Breast epithelium (tissue), 4 donors: ENCODE measurements at regions not wholly inside any gene's neighbourhood (a gene's known extent, or its start where the extent isn't known, plus 50 kb on each side); places are given as distances from the start of the nearest gene placed in this dataset.

Source experiments
- DNase-seq, 2 donors: peaks; one replicate each; pipeline ENCODE4 v3.0.0-alpha.2; 2019; ENCODE audit warnings: low spot score in 2 of 2
- H3K27ac ChIP-seq, 2 donors: fragments of 200-600 bp; sonication (generic) in 1 of 2; one replicate each; pipeline ENCODE4 v1.5.1; 2016 to 2019; ENCODE audit warnings: mild to moderate bottlenecking in 1 of 2
- H3K27me3 ChIP-seq, 2 donors: fragments of 200-600 bp; sonication (generic) in 1 of 2; one replicate each; pipeline versions ENCODE4 v1.5.1 to v1.6.0; 2017 to 2019; ENCODE audit warnings: control low read depth in 1 of 2, mild to moderate bottlenecking in 1 of 2
- H3K36me3 ChIP-seq: fragments of 200-600 bp; one replicate; pipeline ENCODE4 v1.5.1; 2019
- H3K4me1 ChIP-seq, 2 donors: fragments of 200-600 bp; sonication (generic); one replicate each; pipeline ENCODE4 v1.5.1; 2016 to 2019; ENCODE audit warnings: control low read depth in 1 of 2
- H3K4me3 ChIP-seq, 3 donors: fragments of 200-600 bp; sonication (generic); 1 replicate in 2 of 3; 2 replicates in 1 of 3; pipeline ENCODE4 v1.5.1; 2016 to 2019; ENCODE audit warnings: mild to moderate bottlenecking in 3 of 3, moderate library complexity in 2 of 3
- H3K9me3 ChIP-seq, 2 donors: fragments of 200-600 bp; sonication (generic) in 1 of 2; one replicate each; pipeline ENCODE4 v1.5.1; 2016 to 2019; ENCODE audit warnings: control low read depth in 1 of 2
- CTCF ChIP-seq, 3 donors: fragments of 450-650 bp; IDR thresholded peaks; one replicate each; pipeline ENCODE4 v1.5.1; 2016 to 2017; ENCODE audit warnings: antibody characterized with exemption in 3 of 3, mild to moderate bottlenecking in 3 of 3, moderate library complexity in 3 of 3
- POLR2A ChIP-seq: fragments of 450-650 bp; IDR thresholded peaks from one replicate; pipeline ENCODE4 v1.6.1; 2016; ENCODE audit warnings: antibody characterized with exemption, mild to moderate bottlenecking, moderate library complexity
- POLR2AphosphoS5 ChIP-seq, 3 donors: sonication (generic); formaldehyde crosslinking; IDR thresholded peaks; one replicate each; pipeline ENCODE4 v1.6.1; 2017; ENCODE audit warnings: antibody characterized with exemption in 3 of 3
- intact Hi-C: fragments of 100-400 bp; cut with DNase I; formaldehyde crosslinking; loops from one replicate; pipeline ENCODE4 v1.15.1; 2023; ENCODE audit warnings: low total_unique reads

GRCh38 chr4:153044036-153044435 is 107.9 kb downstream of the FHDC1 start:
- Histone ChIP-seq H3K4me3 (no peak overlapping the region), H3K9me3 (no peaks in the 10 kb centered on the region), H3K36me3 (no peaks in the 10 kb centered on the region), H3K27ac (no peak overlapping the region), H3K4me1 (no peaks in the 10 kb centered on the region), H3K27me3 (no peaks in the 10 kb centered on the region)
- TF ChIP-seq POLR2AphosphoS5 (IDR thresholded peaks at IDR 0.05): no peak
- TF ChIP-seq POLR2A: no peak
- TF ChIP-seq CTCF (IDR thresholded peaks at IDR 0.05): no peak
- intact Hi-C loops: no loop called here
- DNase-seq: no peak

GRCh38 chr4:153045111-153045982 is 109.2 kb downstream of the FHDC1 start:
- no peak for TF ChIP-seq POLR2AphosphoS5 (IDR thresholded peaks at IDR 0.05)
- TF ChIP-seq POLR2A: no peak
- no peak for TF ChIP-seq CTCF (IDR thresholded peaks at IDR 0.05)
- H3K4me3 ChIP-seq: no peak overlapping the region
- H3K4me1 ChIP-seq: no peaks in the 10 kb centered on the region
- no peaks in the 10 kb centered on the region for H3K36me3 ChIP-seq
- intact Hi-C loops: no loop called here
- DNase-seq: no peak
- no peaks in the 10 kb centered on the region for H3K27me3 ChIP-seq
- no peak overlapping the region for H3K27ac ChIP-seq
- no peaks in the 10 kb centered on the region for H3K9me3 ChIP-seq

- Histone ChIP-seq H3K27me3 (no peaks in the 10 kb centered on the region), H3K9me3 (no peaks in the 10 kb centered on the region), H3K27ac (no peak overlapping the region), H3K4me3 (no peak overlapping the region), H3K4me1 (no peaks in the 10 kb centered on the region), H3K36me3 (no peaks in the 10 kb centered on the region)
- intact Hi-C loops: no loop called here
- TF ChIP-seq POLR2A (no peak), CTCF (IDR thresholded peaks at IDR 0.05) (no peak), POLR2AphosphoS5 (IDR thresholded peaks at IDR 0.05) (no peak)
- DNase-seq: no peak
Measured at GRCh38 chr4:153058671-153059060, 122.5 kb downstream of the FHDC1 start.

GRCh38 chr4:153060196-153060595 is 124.1 kb downstream of the FHDC1 start:
- no peaks in the 10 kb centered on the region for H3K27me3 ChIP-seq
- H3K27ac ChIP-seq: no peak overlapping the region
- intact Hi-C loops: no loop called here
- TF ChIP-seq POLR2AphosphoS5 (IDR thresholded peaks at IDR 0.05) (no peak), POLR2A (no peak), CTCF (IDR thresholded peaks at IDR 0.05) (no peak)
- H3K4me1 ChIP-seq: no peaks in the 10 kb centered on the region
- H3K36me3 ChIP-seq: no peaks in the 10 kb centered on the region
- no peak overlapping the region for H3K4me3 ChIP-seq
- H3K9me3 ChIP-seq: no peaks in the 10 kb centered on the region
- no peak for DNase-seq

- no peak overlapping the region for H3K4me3 ChIP-seq
- no peaks in the 10 kb centered on the region for H3K36me3 ChIP-seq
- H3K27ac ChIP-seq: no peak overlapping the region
- TF ChIP-seq POLR2AphosphoS5 (IDR thresholded peaks at IDR 0.05) (no peak), CTCF (IDR thresholded peaks at IDR 0.05) (no peak), POLR2A (no peak)
- H3K4me1 ChIP-seq: no peaks in the 10 kb centered on the region
- no peak for DNase-seq
- H3K9me3 ChIP-seq: no peaks in the 10 kb centered on the region
- H3K27me3 ChIP-seq: no peaks in the 10 kb centered on the region
- intact Hi-C loops: no loop called here
Measured at GRCh38 chr4:153061971-153062370, 125.8 kb downstream of the FHDC1 start.
